ENCODE measurements at regions not wholly inside any gene's neighbourhood (a gene's known extent, or its start where the extent isn't known, plus 50 kb on each side); places are given as distances from the start of the nearest gene placed in this dataset.
"Not testable (repeated sequence)": the region's sequence is repeated elsewhere in the genome, so short reads cannot be mapped to it uniquely, and the experiment has no call there.

DNA sequence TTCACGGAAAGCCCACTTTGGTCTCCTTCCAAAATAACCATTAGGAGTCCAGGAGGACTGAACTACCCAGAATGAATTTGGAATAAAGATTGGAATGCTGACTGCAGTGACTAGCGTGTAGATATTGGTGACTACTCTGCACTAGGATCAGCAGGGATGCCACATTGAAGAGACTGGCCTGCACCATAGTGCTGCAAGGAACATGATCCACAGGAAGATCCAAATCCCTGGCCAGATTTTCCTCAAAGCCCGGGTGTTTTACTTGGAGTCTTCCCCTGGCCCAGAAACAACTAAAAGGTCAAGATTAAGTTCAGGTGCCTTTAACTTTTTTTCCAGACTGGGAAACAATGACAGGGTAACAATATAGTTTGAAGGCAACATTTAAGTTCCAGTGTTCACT lies 870.4 kb downstream of the CDH8 start:
- no peak overlapping the region for H3K4me3 ChIP-seq (ENCODE audit: low read length in 2 of 2)
- no peak overlapping the region for H3K9ac ChIP-seq (ENCODE audit: low read depth in 1 of 2, low read length in 2 of 2)
- H3K4me1 ChIP-seq (ENCODE audit: control insufficient read depth in 2 of 2, insufficient read depth in 2 of 2, low read length in 2 of 2) = no peaks in the 10 kb centered on the region
- no peaks in the 10 kb centered on the region for H3K27me3 ChIP-seq (ENCODE audit: control insufficient read depth in 2 of 2, insufficient read depth in 2 of 2, low read length in 2 of 2)
- H3K27ac ChIP-seq (ENCODE audit: low read depth in 2 of 2, low read length in 2 of 2) = no peak overlapping the region
- H3K36me3 ChIP-seq (ENCODE audit: control insufficient read depth in 2 of 2, insufficient read depth in 2 of 2, low read length in 2 of 2) = no peaks in the 10 kb centered on the region
- H3K9me3 ChIP-seq (ENCODE audit: control insufficient read depth in 2 of 2, low read length in 2 of 2) = no peaks in the 10 kb centered on the region

GRCh38 chr16:61150351-61150750 lies 885.9 kb downstream of the CDH8 start:
- Histone ChIP-seq H3K4me1 (ENCODE audit: control insufficient read depth in 2 of 2, insufficient read depth in 2 of 2, low read length in 2 of 2) (no peaks in the 10 kb centered on the region), H3K9ac (ENCODE audit: low read depth in 1 of 2, low read length in 2 of 2) (no peak overlapping the region), H3K27me3 (ENCODE audit: control insufficient read depth in 2 of 2, insufficient read depth in 2 of 2, low read length in 2 of 2) (no peaks in the 10 kb centered on the region), H3K4me3 (ENCODE audit: low read length in 2 of 2) (no peak overlapping the region), H3K36me3 (ENCODE audit: control insufficient read depth in 2 of 2, insufficient read depth in 2 of 2, low read length in 2 of 2) (no peaks in the 10 kb centered on the region), H3K27ac (ENCODE audit: low read depth in 2 of 2, low read length in 2 of 2) (no peak overlapping the region), H3K9me3 (ENCODE audit: control insufficient read depth in 2 of 2, low read length in 2 of 2) (no peaks in the 10 kb centered on the region)

- Histone ChIP-seq H3K4me1 (ENCODE audit: control insufficient read depth in 2 of 2, insufficient read depth in 2 of 2, low read length in 2 of 2) (no peaks in the 10 kb centered on the region), H3K4me3 (ENCODE audit: low read length in 2 of 2) (no peak overlapping the region), H3K9me3 (ENCODE audit: control insufficient read depth in 2 of 2, low read length in 2 of 2) (no peaks in the 10 kb centered on the region), H3K27me3 (ENCODE audit: control insufficient read depth in 2 of 2, insufficient read depth in 2 of 2, low read length in 2 of 2) (no peaks in the 10 kb centered on the region), H3K9ac (ENCODE audit: low read depth in 1 of 2, low read length in 2 of 2) (no peak overlapping the region), H3K36me3 (ENCODE audit: control insufficient read depth in 2 of 2, insufficient read depth in 2 of 2, low read length in 2 of 2) (no peaks in the 10 kb centered on the region), H3K27ac (ENCODE audit: low read depth in 2 of 2, low read length in 2 of 2) (no peak overlapping the region)
Observed at GRCh38 chr16:61149709-61150108, 886.5 kb downstream of the CDH8 start.

GRCh38 chr16:61148930-61149329 lies 887.3 kb downstream of the CDH8 start:
- H3K9me3 ChIP-seq (ENCODE audit: control insufficient read depth in 2 of 2, low read length in 2 of 2) = no peaks in the 10 kb centered on the region
- H3K9ac ChIP-seq (ENCODE audit: low read depth in 1 of 2, low read length in 2 of 2) = no peak overlapping the region
- H3K4me3 ChIP-seq (ENCODE audit: low read length in 2 of 2) = no peak overlapping the region
- no peaks in the 10 kb centered on the region for H3K4me1 ChIP-seq (ENCODE audit: control insufficient read depth in 2 of 2, insufficient read depth in 2 of 2, low read length in 2 of 2)
- no peak overlapping the region for H3K27ac ChIP-seq (ENCODE audit: low read depth in 2 of 2, low read length in 2 of 2)
- no peaks in the 10 kb centered on the region for H3K36me3 ChIP-seq (ENCODE audit: control insufficient read depth in 2 of 2, insufficient read depth in 2 of 2, low read length in 2 of 2)
- H3K27me3 ChIP-seq (ENCODE audit: control insufficient read depth in 2 of 2, insufficient read depth in 2 of 2, low read length in 2 of 2) = no peaks in the 10 kb centered on the region

GRCh38 chr16:61146429-61146828 lies 889.8 kb downstream of the CDH8 start:
- H3K9ac ChIP-seq (ENCODE audit: low read depth in 1 of 2, low read length in 2 of 2) = no peak overlapping the region
- H3K4me1 ChIP-seq (ENCODE audit: control insufficient read depth in 2 of 2, insufficient read depth in 2 of 2, low read length in 2 of 2) = no peaks in the 10 kb centered on the region
- no peak overlapping the region for H3K27ac ChIP-seq (ENCODE audit: low read depth in 2 of 2, low read length in 2 of 2)
- H3K27me3 ChIP-seq (ENCODE audit: control insufficient read depth in 2 of 2, insufficient read depth in 2 of 2, low read length in 2 of 2) = no peaks in the 10 kb centered on the region
- H3K9me3 ChIP-seq (ENCODE audit: control insufficient read depth in 2 of 2, low read length in 2 of 2) = no peaks in the 10 kb centered on the region
- H3K36me3 ChIP-seq (ENCODE audit: control insufficient read depth in 2 of 2, insufficient read depth in 2 of 2, low read length in 2 of 2) = no peaks in the 10 kb centered on the region
- H3K4me3 ChIP-seq (ENCODE audit: low read length in 2 of 2) = no peak overlapping the region

GRCh38 chr16:61131447-61131846 lies 904.8 kb downstream of the CDH8 start:
- Histone ChIP-seq H3K36me3 (ENCODE audit: control insufficient read depth in 2 of 2, insufficient read depth in 2 of 2, low read length in 2 of 2) (no peaks in the 10 kb centered on the region), H3K9ac (ENCODE audit: low read depth in 1 of 2, low read length in 2 of 2) (no peak overlapping the region), H3K9me3 (ENCODE audit: control insufficient read depth in 2 of 2, low read length in 2 of 2) (peaks cover 0 to 2% of the 10 kb centered on the region in 2 donors), H3K27me3 (ENCODE audit: control insufficient read depth in 2 of 2, insufficient read depth in 2 of 2, low read length in 2 of 2) (no peaks in the 10 kb centered on the region), H3K27ac (ENCODE audit: low read depth in 2 of 2, low read length in 2 of 2) (no peak overlapping the region), H3K4me3 (ENCODE audit: low read length in 2 of 2) (no peak overlapping the region), H3K4me1 (ENCODE audit: control insufficient read depth in 2 of 2, insufficient read depth in 2 of 2, low read length in 2 of 2) (no peaks in the 10 kb centered on the region)

GRCh38 chr16:61128545-61129323 lies 907.5 kb downstream of the CDH8 start:
- Histone ChIP-seq H3K27me3 (ENCODE audit: control insufficient read depth in 2 of 2, insufficient read depth in 2 of 2, low read length in 2 of 2) (no peaks in the 10 kb centered on the region), H3K9ac (ENCODE audit: low read depth in 1 of 2, low read length in 2 of 2) (no peak overlapping the region), H3K4me3 (ENCODE audit: low read length in 2 of 2) (no peak overlapping the region), H3K36me3 (ENCODE audit: control insufficient read depth in 2 of 2, insufficient read depth in 2 of 2, low read length in 2 of 2) (no peaks in the 10 kb centered on the region), H3K27ac (ENCODE audit: low read depth in 2 of 2, low read length in 2 of 2) (no peak overlapping the region), H3K4me1 (ENCODE audit: control insufficient read depth in 2 of 2, insufficient read depth in 2 of 2, low read length in 2 of 2) (no peaks in the 10 kb centered on the region), H3K9me3 (ENCODE audit: control insufficient read depth in 2 of 2, low read length in 2 of 2) (peaks cover 0 to 2% of the 10 kb centered on the region in 2 donors)

DNA sequence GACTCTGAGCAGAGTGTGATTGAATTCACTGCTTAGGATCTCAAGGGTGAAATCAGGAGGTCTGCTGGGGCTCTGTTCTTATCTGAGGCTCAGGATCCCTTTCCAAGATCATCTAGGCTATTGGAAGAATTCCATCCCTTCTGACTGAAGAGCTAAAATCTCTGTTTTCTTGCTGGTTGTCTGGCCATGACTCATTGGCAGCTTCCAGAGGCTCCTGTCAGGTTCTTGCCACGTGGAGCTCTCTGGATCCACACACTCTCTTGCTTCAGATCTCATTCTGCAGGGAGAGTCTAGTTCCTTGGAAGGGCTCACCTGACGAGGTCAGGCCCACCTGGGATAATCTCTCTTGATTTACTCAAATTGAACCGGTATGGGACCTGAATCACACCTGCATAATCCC lies 930.7 kb downstream of the CDH8 start:
- Histone ChIP-seq H3K9ac (ENCODE audit: low read depth in 1 of 2, low read length in 2 of 2) (no peak overlapping the region), H3K27ac (ENCODE audit: low read depth in 2 of 2, low read length in 2 of 2) (no peak overlapping the region)

GRCh38 chr16:61098505-61098904 lies 937.7 kb downstream of the CDH8 start:
- Histone ChIP-seq H3K4me3 (ENCODE audit: low read length in 2 of 2) (no peak overlapping the region), H3K9me3 (ENCODE audit: control insufficient read depth in 2 of 2, low read length in 2 of 2) (no peaks in the 10 kb centered on the region), H3K4me1 (ENCODE audit: control insufficient read depth in 2 of 2, insufficient read depth in 2 of 2, low read length in 2 of 2) (no peaks in the 10 kb centered on the region), H3K9ac (ENCODE audit: low read depth in 1 of 2, low read length in 2 of 2) (no peak overlapping the region), H3K27me3 (ENCODE audit: control insufficient read depth in 2 of 2, insufficient read depth in 2 of 2, low read length in 2 of 2) (no peaks in the 10 kb centered on the region), H3K27ac (ENCODE audit: low read depth in 2 of 2, low read length in 2 of 2) (no peak overlapping the region), H3K36me3 (ENCODE audit: control insufficient read depth in 2 of 2, insufficient read depth in 2 of 2, low read length in 2 of 2) (no peaks in the 10 kb centered on the region)

More for the DNA sequence above, 930.7 kb downstream of the CDH8 start:
- H3K4me1 ChIP-seq (ENCODE audit: control insufficient read depth in 2 of 2, insufficient read depth in 2 of 2, low read length in 2 of 2) = no peaks in the 10 kb centered on the region
- no peak overlapping the region for H3K4me3 ChIP-seq (ENCODE audit: low read length in 2 of 2)
- H3K27me3 ChIP-seq (ENCODE audit: control insufficient read depth in 2 of 2, insufficient read depth in 2 of 2, low read length in 2 of 2) = no peaks in the 10 kb centered on the region
- no peaks in the 10 kb centered on the region for H3K36me3 ChIP-seq (ENCODE audit: control insufficient read depth in 2 of 2, insufficient read depth in 2 of 2, low read length in 2 of 2)
- H3K9me3 ChIP-seq (ENCODE audit: control insufficient read depth in 2 of 2, low read length in 2 of 2) = no peaks in the 10 kb centered on the region

- not testable (repeated sequence) for H3K27me3 ChIP-seq (ENCODE audit: control insufficient read depth in 2 of 2, insufficient read depth in 2 of 2, low read length in 2 of 2); H3K4me1 ChIP-seq (ENCODE audit: control insufficient read depth in 2 of 2, insufficient read depth in 2 of 2, low read length in 2 of 2); H3K4me3 ChIP-seq (ENCODE audit: low read length in 2 of 2); H3K9ac ChIP-seq (ENCODE audit: low read depth in 1 of 2, low read length in 2 of 2); H3K27ac ChIP-seq (ENCODE audit: low read depth in 2 of 2, low read length in 2 of 2); H3K36me3 ChIP-seq (ENCODE audit: control insufficient read depth in 2 of 2, insufficient read depth in 2 of 2, low read length in 2 of 2); H3K9me3 ChIP-seq (ENCODE audit: control insufficient read depth in 2 of 2, low read length in 2 of 2)
Observed at GRCh38 chr16:61091300-61091699, 944.9 kb downstream of the CDH8 start.

Data from mucosa of rectum (tissue), 2 donors.